AG10803 (cell line): ENCODE measurements at regions not wholly inside any gene's neighbourhood (a gene's known extent, or its start where the extent isn't known, plus 50 kb on each side); places are given as distances from the start of the nearest gene placed in this dataset.

ENCODE experiments used
- DNase-seq: peaks from one replicate; pipeline ENCODE4 v3.0.0; 2010; ENCODE audit warnings: low read depth
- H3K4me3 ChIP-seq: 2 replicates; pipeline ENCODE4 v1.5.1; 2011; ENCODE audit warnings: mild to moderate bottlenecking, low read length, control low read depth
- CTCF ChIP-seq: conservative IDR thresholded peaks from 2 replicates; pipeline ENCODE4 v1.5.1; 2011; ENCODE audit warnings: mild to moderate bottlenecking, low read length, control low read depth, inconsistent platforms

- H3K4me3 ChIP-seq, result no peak overlapping the region
- DNase-seq, result no peak
- TF ChIP-seq CTCF, result no peak
Measured at GRCh38 chr14:24693983-24694382, 60.0 kb upstream of the GZMB start.

GRCh38 chr14:24693353-24693737, 59.4 kb upstream of the GZMB start:
- no peak for DNase-seq
- H3K4me3 ChIP-seq, result no peak overlapping the region
- TF ChIP-seq CTCF, result no peak

- no peak for DNase-seq
- H3K4me3 ChIP-seq, result no peak overlapping the region
- TF ChIP-seq CTCF, result no peak
Measured at GRCh38 chr14:24692382-24693352, 58.7 kb upstream of the GZMB start.

- H3K4me3 ChIP-seq, result no peak overlapping the region
- DNase-seq, result no peak
- TF ChIP-seq CTCF, result no peak
Measured at GRCh38 chr14:24690492-24690891, 56.5 kb upstream of the GZMB start.

GRCh38 chr14:24688030-24688658, 54.2 kb upstream of the GZMB start:
- TF ChIP-seq CTCF, result no peak
- no peak overlapping the region for H3K4me3 ChIP-seq
- DNase-seq, result no peak
